Osteoblast (primary cell): ENCODE measurements at regions not wholly inside any gene's neighbourhood (a gene's known extent, or its start where the extent isn't known, plus 50 kb on each side); places are given as distances from the start of the nearest gene placed in this dataset.
"Not testable (repeated sequence)": the region's sequence is repeated elsewhere in the genome, so short reads cannot be mapped to it uniquely, and the experiment has no call there.

Experiments used
- DNase-seq: peaks from one replicate; pipeline ENCODE4 v3.0.0; 2011; ENCODE audit warnings: low spot score, mixed read lengths; ENCODE audit not compliant: insufficient read length; ENCODE audit errors: missing footprints
- H2AFZ ChIP-seq: 2 replicates; pipeline ENCODE4 v1.6.0; 2011; ENCODE audit warnings: mild to moderate bottlenecking, low read length
- H3K27ac ChIP-seq: 2 replicates; pipeline ENCODE4 v1.5.1; 2011; ENCODE audit warnings: mild to moderate bottlenecking, low read depth, low read length, moderate library complexity
- H3K27me3 ChIP-seq: 2 replicates; pipeline ENCODE4 v1.6.0; 2012; ENCODE audit warnings: mild to moderate bottlenecking, control low read depth, inconsistent platforms, low read length, moderate library complexity; ENCODE audit not compliant: insufficient read depth
- H3K36me3 ChIP-seq: 2 replicates; pipeline ENCODE4 v1.5.1; 2011; ENCODE audit warnings: mild to moderate bottlenecking, low read length, control low read depth, moderate library complexity; ENCODE audit not compliant: insufficient read depth
- H3K4me1 ChIP-seq: 2 replicates; pipeline ENCODE4 v1.5.1; 2011; ENCODE audit warnings: mild to moderate bottlenecking, low read length, control low read depth, moderate library complexity; ENCODE audit not compliant: insufficient read depth
- H3K4me2 ChIP-seq: 2 replicates; pipeline ENCODE4 v1.6.0; 2011; ENCODE audit warnings: mild to moderate bottlenecking, low read length; ENCODE audit not compliant: insufficient read depth
- H3K4me3 ChIP-seq: fragments of 200-600 bp; sonication (generic); 3 replicates; pipeline ENCODE4 v1.5.1; 2012; ENCODE audit warnings: mild to moderate bottlenecking, low read length, inconsistent platforms; ENCODE audit not compliant: insufficient read depth
- H3K79me2 ChIP-seq: 2 replicates; pipeline ENCODE4 v1.6.0; 2012; ENCODE audit warnings: mild to moderate bottlenecking, low read length, control low read depth, inconsistent platforms; ENCODE audit not compliant: insufficient read depth
- H3K9me3 ChIP-seq: 2 replicates; pipeline ENCODE4 v1.5.1; 2011; ENCODE audit warnings: low read depth, low read length, control low read depth
- H4K20me1 ChIP-seq: 2 replicates; pipeline ENCODE4 v1.6.0; 2012; ENCODE audit warnings: mild to moderate bottlenecking, low read length, control low read depth; ENCODE audit not compliant: insufficient read depth
- TF ChIP-seq, protein P1 (sequence below): IDR thresholded peaks from 2 replicates; pipeline ENCODE4 v1.5.1; 2011; ENCODE audit warnings: mild to moderate bottlenecking, low read depth, low read length, moderate library complexity; ENCODE audit errors: extremely low read depth

GRCh38 chr13:100773429-100773828 lies 98.8 kb upstream of the TMTC4 start:
- no peak overlapping the region for H3K4me3 ChIP-seq
- no peak overlapping the region for H2AFZ ChIP-seq
- DNase-seq = no peak
- no peaks in the 10 kb centered on the region for H3K36me3 ChIP-seq
- no peaks in the 10 kb centered on the region for H3K9me3 ChIP-seq
- H3K79me2 ChIP-seq = no peaks in the 10 kb centered on the region
- TF ChIP-seq, protein P1, sequence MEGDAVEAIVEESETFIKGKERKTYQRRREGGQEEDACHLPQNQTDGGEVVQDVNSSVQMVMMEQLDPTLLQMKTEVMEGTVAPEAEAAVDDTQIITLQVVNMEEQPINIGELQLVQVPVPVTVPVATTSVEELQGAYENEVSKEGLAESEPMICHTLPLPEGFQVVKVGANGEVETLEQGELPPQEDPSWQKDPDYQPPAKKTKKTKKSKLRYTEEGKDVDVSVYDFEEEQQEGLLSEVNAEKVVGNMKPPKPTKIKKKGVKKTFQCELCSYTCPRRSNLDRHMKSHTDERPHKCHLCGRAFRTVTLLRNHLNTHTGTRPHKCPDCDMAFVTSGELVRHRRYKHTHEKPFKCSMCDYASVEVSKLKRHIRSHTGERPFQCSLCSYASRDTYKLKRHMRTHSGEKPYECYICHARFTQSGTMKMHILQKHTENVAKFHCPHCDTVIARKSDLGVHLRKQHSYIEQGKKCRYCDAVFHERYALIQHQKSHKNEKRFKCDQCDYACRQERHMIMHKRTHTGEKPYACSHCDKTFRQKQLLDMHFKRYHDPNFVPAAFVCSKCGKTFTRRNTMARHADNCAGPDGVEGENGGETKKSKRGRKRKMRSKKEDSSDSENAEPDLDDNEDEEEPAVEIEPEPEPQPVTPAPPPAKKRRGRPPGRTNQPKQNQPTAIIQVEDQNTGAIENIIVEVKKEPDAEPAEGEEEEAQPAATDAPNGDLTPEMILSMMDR = no peak
- H3K27ac ChIP-seq = no peak overlapping the region
- H4K20me1 ChIP-seq = no peaks in the 10 kb centered on the region
- no peak overlapping the region for H3K4me2 ChIP-seq
- H3K27me3 ChIP-seq = no peaks in the 10 kb centered on the region
- H3K4me1 ChIP-seq = no peaks in the 10 kb centered on the region

DNA sequence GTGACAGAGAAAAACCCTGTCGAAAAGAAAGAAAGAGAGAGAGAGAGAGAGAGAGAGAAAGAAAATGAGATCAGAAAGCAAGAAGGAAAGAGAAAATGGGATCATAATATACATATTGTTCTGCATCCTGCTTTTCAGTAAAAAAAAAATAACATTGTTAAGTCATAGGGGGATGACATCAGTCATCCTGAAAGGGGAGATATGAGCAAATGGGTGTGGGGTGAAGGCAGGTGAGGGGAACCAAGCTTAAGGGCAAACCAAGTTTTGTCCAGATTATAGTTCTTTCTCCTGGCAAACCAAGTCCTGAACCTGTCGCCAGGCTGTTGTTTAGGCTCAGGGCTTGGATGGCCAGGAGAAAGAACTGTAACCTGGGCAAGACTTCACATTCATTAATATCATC lies 92.6 kb upstream of the TMTC4 start:
- no peak overlapping the region for H3K4me3 ChIP-seq
- H2AFZ ChIP-seq = no peak overlapping the region
- no peaks in the 10 kb centered on the region for H3K27me3 ChIP-seq
- no peaks in the 10 kb centered on the region for H3K79me2 ChIP-seq
- H3K4me1 ChIP-seq = no peaks in the 10 kb centered on the region
- H3K27ac ChIP-seq = no peak overlapping the region
- H4K20me1 ChIP-seq = no peaks in the 10 kb centered on the region
- TF ChIP-seq, protein P1 = no peak
- no peak overlapping the region for H3K4me2 ChIP-seq
- H3K36me3 ChIP-seq = no peaks in the 10 kb centered on the region
- no peaks in the 10 kb centered on the region for H3K9me3 ChIP-seq
- no peak for DNase-seq

GRCh38 chr13:100766570-100766969 lies 92.0 kb upstream of the TMTC4 start:
- H3K27me3 ChIP-seq, H3K4me3 ChIP-seq, DNase-seq, H3K36me3 ChIP-seq, H3K27ac ChIP-seq, H3K79me2 ChIP-seq, H2AFZ ChIP-seq, H4K20me1 ChIP-seq, H3K4me2 ChIP-seq, H3K4me1 ChIP-seq, H3K9me3 ChIP-seq: not testable (repeated sequence)

DNA sequence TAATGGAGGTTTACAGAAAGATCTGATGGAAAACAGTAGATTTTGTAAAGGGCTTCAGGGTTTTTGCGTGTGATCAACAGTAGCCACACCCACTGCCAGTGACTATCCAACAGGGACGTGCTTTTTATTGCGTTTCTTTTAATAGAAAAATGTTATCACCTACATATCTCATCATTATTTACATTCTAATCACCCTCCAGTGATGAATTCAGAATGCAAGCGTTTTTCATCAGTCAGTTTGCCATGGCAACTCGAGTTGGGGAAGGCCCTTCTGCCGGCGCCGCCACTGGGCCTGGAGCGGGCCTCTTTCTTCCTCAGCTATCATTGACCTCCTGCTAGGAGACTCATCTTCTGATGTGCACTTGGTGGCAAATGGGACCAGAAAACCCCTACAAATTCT lies 90.3 kb upstream of the TMTC4 start:
- H3K27me3 ChIP-seq = no peaks in the 10 kb centered on the region
- H3K36me3 ChIP-seq = no peaks in the 10 kb centered on the region
- TF ChIP-seq, protein P1 = no peak
- no peaks in the 10 kb centered on the region for H3K4me1 ChIP-seq
- H2AFZ ChIP-seq = no peak overlapping the region
- no peak overlapping the region for H3K27ac ChIP-seq
- H3K79me2 ChIP-seq = no peaks in the 10 kb centered on the region
- no peak for DNase-seq
- no peaks in the 10 kb centered on the region for H4K20me1 ChIP-seq
- no peaks in the 10 kb centered on the region for H3K9me3 ChIP-seq
- no peak overlapping the region for H3K4me2 ChIP-seq
- H3K4me3 ChIP-seq = no peak overlapping the region

- H4K20me1 ChIP-seq, H3K27me3 ChIP-seq, DNase-seq, H3K4me1 ChIP-seq, H3K4me3 ChIP-seq, H3K27ac ChIP-seq, H3K79me2 ChIP-seq, H3K36me3 ChIP-seq, H2AFZ ChIP-seq, H3K4me2 ChIP-seq, H3K9me3 ChIP-seq: not testable (repeated sequence)
These were observed 87.5 kb upstream of the TMTC4 start for GRCh38 chr13:100762126-100762525.
